ENCODE measurements at regions not wholly inside any gene's neighbourhood (a gene's known extent, or its start where the extent isn't known, plus 50 kb on each side); places are given as distances from the start of the nearest gene placed in this dataset.

GRCh38 chr22:49432897-49433443 lies 394.7 kb downstream of the BRD1 start:
- no peak for TF ChIP-seq POLR2A (IDR thresholded peaks at IDR 0.05)
- no peak for TF ChIP-seq CTCF (IDR thresholded peaks at IDR 0.05)

Measured in esophagus squamous epithelium (tissue), 4 donors.